OCI-LY3 (cell line): ENCODE measurements at regions not wholly inside any gene's neighbourhood (a gene's known extent, or its start where the extent isn't known, plus 50 kb on each side); places are given as distances from the start of the nearest gene placed in this dataset.
"Not testable (repeated sequence)": the region's sequence is repeated elsewhere in the genome, so short reads cannot be mapped to it uniquely, and the experiment has no call there.

Experiments
- H2AFZ ChIP-seq: fragments of 200-600, 300-600 bp; shearing (Covaris generic); 2 replicates; pipeline ENCODE4 v1.6.0; 2014; ENCODE audit warnings: antibody characterized with exemption, low read depth, low read length
- H3K27ac ChIP-seq: fragments of 200-600, 300-600 bp; sonication (generic); 2 replicates; pipeline ENCODE4 v1.5.1; 2014; ENCODE audit warnings: mild to moderate bottlenecking, low read length, moderate library complexity, mixed read lengths
- H3K27me3 ChIP-seq: fragments of 200-600, 300-600 bp; sonication (generic); 2 replicates; pipeline ENCODE4 v1.6.1; 2014; ENCODE audit warnings: low read depth, low read length, mixed read lengths
- H3K36me3 ChIP-seq: fragments of 200-600, 300-600 bp; sonication (generic); replicated peaks from 2 replicates; pipeline ENCODE3; 2014; ENCODE audit warnings: low read depth, low read length, mixed read lengths
- H3K4me1 ChIP-seq: fragments of 300-600, 200-600 bp; sonication (generic); 2 replicates; pipeline ENCODE4 v1.6.1; 2014; ENCODE audit warnings: low read length, mixed read lengths
- H3K4me2 ChIP-seq: fragments of 200-600, 300-600 bp; sonication (generic); 2 replicates; pipeline ENCODE4 v1.6.1; 2014; ENCODE audit warnings: low read length, mixed read lengths
- H3K4me3 ChIP-seq: fragments of 300-600, 200-600 bp; sonication (generic); 2 replicates; pipeline ENCODE4 v1.5.1; 2014; ENCODE audit warnings: antibody characterized with exemption, mild to moderate bottlenecking, low read length, moderate library complexity
- H3K79me2 ChIP-seq: fragments of 300-600, 200-600 bp; shearing (Covaris generic); 2 replicates; pipeline ENCODE4 v1.6.1; 2014; ENCODE audit warnings: mild to moderate bottlenecking, low read length, mixed read lengths
- H3K9ac ChIP-seq: fragments of 300-600, 200-600 bp; shearing (Covaris generic); 2 replicates; pipeline ENCODE4 v1.6.0; 2014; ENCODE audit warnings: mild to moderate bottlenecking, low read length, moderate library complexity
- H3K9me3 ChIP-seq: fragments of 200-600, 300-600 bp; shearing (Covaris generic); 2 replicates; pipeline ENCODE4 v1.6.1; 2014; ENCODE audit warnings: low read length, mixed read lengths; ENCODE audit not compliant: insufficient read depth
- H4K20me1 ChIP-seq: fragments of 200-600, 300-600 bp; sonication (generic); 2 replicates; pipeline ENCODE4 v1.6.1; 2016; ENCODE audit warnings: low read length, mixed read lengths; ENCODE audit not compliant: insufficient read depth
- CTCF ChIP-seq: fragments of 200-600, 300-600 bp; sonication (generic); IDR thresholded peaks from 2 replicates; pipeline ENCODE4 v1.5.1; 2014; ENCODE audit warnings: antibody characterized with exemption, low read length, low read depth
- EZH2phosphoT487 ChIP-seq: fragments of 200-600 bp; shearing (Covaris generic); IDR thresholded peaks from 2 replicates; pipeline ENCODE4 v1.6.1; 2018; ENCODE audit warnings: antibody characterized with exemption, mixed run types, low read depth

DNA sequence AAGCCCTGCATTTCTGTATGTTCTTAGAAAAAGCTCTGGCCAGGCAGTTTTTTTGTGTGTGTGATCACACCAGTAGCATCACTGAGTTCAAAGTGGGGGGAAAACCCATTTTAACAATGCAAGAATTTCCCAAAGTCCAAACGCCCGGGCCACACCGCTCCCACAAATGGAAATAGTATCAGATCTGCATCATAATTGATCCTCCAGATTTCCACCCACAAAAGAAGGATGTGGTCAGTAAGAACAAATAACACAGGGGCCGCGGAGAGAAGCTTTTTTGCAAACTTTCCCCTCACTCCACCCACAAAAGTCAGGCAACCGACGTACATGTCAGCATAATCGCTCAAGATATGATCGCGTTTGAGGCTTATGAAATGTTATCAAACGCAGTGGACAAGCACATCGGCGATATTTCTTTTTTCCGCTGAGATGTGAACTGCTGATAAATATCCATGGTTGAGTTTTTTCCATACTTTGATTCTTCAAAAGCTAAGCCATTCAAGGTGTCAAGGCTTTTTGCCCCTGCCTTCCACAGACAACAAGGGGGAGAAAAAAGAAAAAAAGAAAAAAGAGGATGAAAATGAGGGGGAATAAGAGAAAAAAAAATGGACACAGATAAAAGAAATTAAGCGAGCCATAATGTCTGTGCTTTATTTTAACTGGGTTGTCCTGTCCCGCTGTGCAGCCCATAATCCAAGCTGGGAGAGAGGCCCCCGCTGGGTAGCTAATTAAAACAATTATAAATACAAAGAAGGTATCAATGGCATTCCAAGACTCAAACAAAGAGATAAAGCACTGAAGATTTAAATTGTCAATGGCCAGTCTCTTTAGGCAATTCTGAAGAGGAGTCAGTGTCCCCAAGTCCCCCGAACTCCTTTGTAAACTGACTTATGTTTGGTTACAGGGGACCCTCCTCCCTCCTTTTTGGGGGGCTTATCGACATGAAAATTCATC lies 143.5 kb downstream of the ZFP64 start:
- H3K27ac ChIP-seq: no peak overlapping the region
- no peak overlapping the region for H3K4me2 ChIP-seq
- no peaks in the 10 kb centered on the region for H4K20me1 ChIP-seq
- H3K79me2 ChIP-seq: no peaks in the 10 kb centered on the region
- H3K4me1 ChIP-seq: no peaks in the 10 kb centered on the region
- H3K4me3 ChIP-seq: no peak overlapping the region
- TF ChIP-seq CTCF (no peak), EZH2phosphoT487 (no peak)
- no peaks in the 10 kb centered on the region for H3K9me3 ChIP-seq
- H3K36me3 ChIP-seq: no peaks in the 10 kb centered on the region
- peaks cover 11% of the 10 kb centered on the region; the same call in 1 of the 2 replicates for H3K27me3 ChIP-seq
- H3K9ac ChIP-seq: no peak overlapping the region
- no peak overlapping the region for H2AFZ ChIP-seq

DNA sequence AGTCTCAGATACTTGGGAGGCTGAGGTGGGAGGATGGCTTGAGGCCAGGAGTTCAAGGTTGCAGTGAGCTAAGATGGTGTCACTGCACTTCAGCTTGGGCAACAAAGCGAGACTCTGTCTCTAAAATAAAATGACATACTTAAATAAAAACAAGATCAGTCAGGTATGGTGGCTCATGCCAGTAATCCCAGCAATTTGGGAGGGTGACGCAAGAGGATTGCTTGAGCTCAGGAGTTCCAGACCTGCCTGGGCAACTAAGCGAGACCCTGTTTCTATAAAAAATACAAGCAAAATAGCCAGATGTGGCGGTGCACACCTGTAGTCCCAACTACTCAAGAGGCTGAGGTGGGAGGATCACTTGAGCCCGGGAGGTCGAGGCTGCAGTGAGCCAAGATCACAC lies 149.6 kb downstream of the ZFP64 start:
- H3K36me3 ChIP-seq: no peaks in the 10 kb centered on the region
- no peak overlapping the region for H3K4me3 ChIP-seq
- TF ChIP-seq CTCF (no peak), EZH2phosphoT487 (no peak)
- no peaks in the 10 kb centered on the region for H3K27me3 ChIP-seq
- H3K9ac ChIP-seq: no peak overlapping the region
- H4K20me1 ChIP-seq: no peaks in the 10 kb centered on the region
- H3K4me2 ChIP-seq: no peak overlapping the region
- no peaks in the 10 kb centered on the region for H3K9me3 ChIP-seq
- no peak overlapping the region for H3K27ac ChIP-seq
- no peaks in the 10 kb centered on the region for H3K79me2 ChIP-seq
- H2AFZ ChIP-seq: no peak overlapping the region
- H3K4me1 ChIP-seq: no peaks in the 10 kb centered on the region

GRCh38 chr20:52039790-52040189 lies 151.8 kb downstream of the ZFP64 start:
- Histone ChIP-seq H3K36me3 (no peaks in the 10 kb centered on the region), H3K4me1 (no peaks in the 10 kb centered on the region), H3K9me3 (no peaks in the 10 kb centered on the region), H2AFZ (no peak overlapping the region), H3K27me3 (no peaks in the 10 kb centered on the region), H3K4me2 (no peak overlapping the region), H3K9ac (no peak overlapping the region), H3K27ac (no peak overlapping the region), H3K79me2 (no peaks in the 10 kb centered on the region), H4K20me1 (no peaks in the 10 kb centered on the region), H3K4me3 (no peak overlapping the region)
- TF ChIP-seq EZH2phosphoT487 (no peak), CTCF (no peak)

DNA sequence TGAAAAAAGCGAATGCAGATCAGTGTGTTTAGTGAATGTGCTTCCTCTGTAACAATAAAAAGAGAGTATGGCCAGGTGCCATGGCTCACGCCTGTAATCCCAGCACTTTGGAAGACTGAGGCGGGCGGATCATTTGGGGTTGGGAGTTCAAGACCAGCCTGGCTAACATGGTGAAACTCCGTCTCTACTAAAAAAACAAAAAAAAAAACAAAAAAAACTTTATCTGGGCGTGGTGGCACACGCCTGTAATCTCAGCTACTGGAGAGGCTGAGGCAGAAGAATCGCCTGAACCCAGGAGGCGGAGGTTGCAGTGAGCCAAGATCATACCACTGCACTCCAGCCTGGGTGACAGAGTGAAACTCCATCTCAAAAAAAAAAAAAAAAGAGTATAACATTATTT lies 152.9 kb downstream of the ZFP64 start:
- not testable (repeated sequence) for H3K4me2 ChIP-seq, H3K9ac ChIP-seq, H3K4me1 ChIP-seq, H3K4me3 ChIP-seq, H3K79me2 ChIP-seq, H4K20me1 ChIP-seq, H3K36me3 ChIP-seq, H3K27me3 ChIP-seq, H3K27ac ChIP-seq, H2AFZ ChIP-seq, H3K9me3 ChIP-seq
